ENCODE measurements at regions not wholly inside any gene's neighbourhood (a gene's known extent, or its start where the extent isn't known, plus 50 kb on each side); places are given as distances from the start of the nearest gene placed in this dataset.
A peak's percentile ranks its signal among the peaks of the same experiment; 100 is the strongest.

- Histone ChIP-seq H3K36me3 (ENCODE audit: control insufficient read depth in 2 of 2, insufficient read depth in 2 of 2, low read length in 2 of 2) (no peaks in the 10 kb centered on the region), H3K9me3 (ENCODE audit: control insufficient read depth in 2 of 2, low read length in 2 of 2) (no peaks in the 10 kb centered on the region), H3K27me3 (ENCODE audit: control insufficient read depth in 2 of 2, insufficient read depth in 2 of 2, low read length in 2 of 2) (no peaks in the 10 kb centered on the region), H3K4me3 (ENCODE audit: low read length in 2 of 2) (no peak overlapping the region), H3K27ac (ENCODE audit: low read depth in 2 of 2, low read length in 2 of 2) (peak overlapping the region in 1 of 2 donors; percentile 88), H3K4me1 (ENCODE audit: control insufficient read depth in 2 of 2, insufficient read depth in 2 of 2, low read length in 2 of 2) (peaks cover 15 to 25% of the 10 kb centered on the region in 2 donors), H3K9ac (ENCODE audit: low read depth in 1 of 2, low read length in 2 of 2) (no peak overlapping the region)
Observed at GRCh38 chr5:81849770-81850367, 99.0 kb upstream of the SSBP2 start.

- H3K4me1 ChIP-seq (ENCODE audit: control insufficient read depth in 2 of 2, insufficient read depth in 2 of 2, low read length in 2 of 2), result peaks cover 15 to 25% of the 10 kb centered on the region in 2 donors
- H3K9me3 ChIP-seq (ENCODE audit: control insufficient read depth in 2 of 2, low read length in 2 of 2), result no peaks in the 10 kb centered on the region
- H3K27me3 ChIP-seq (ENCODE audit: control insufficient read depth in 2 of 2, insufficient read depth in 2 of 2, low read length in 2 of 2), result no peaks in the 10 kb centered on the region
- H3K4me3 ChIP-seq (ENCODE audit: low read length in 2 of 2), result peak overlapping the region in 1 of 2 donors; percentile 35
- no peaks in the 10 kb centered on the region for H3K36me3 ChIP-seq (ENCODE audit: control insufficient read depth in 2 of 2, insufficient read depth in 2 of 2, low read length in 2 of 2)
- H3K9ac ChIP-seq (ENCODE audit: low read depth in 1 of 2, low read length in 2 of 2), result no peak overlapping the region
- H3K27ac ChIP-seq (ENCODE audit: low read depth in 2 of 2, low read length in 2 of 2), result no peak overlapping the region
Observed at GRCh38 chr5:81848362-81848880, 97.5 kb upstream of the SSBP2 start.

- Histone ChIP-seq H3K4me3 (ENCODE audit: low read length in 2 of 2) (no peak overlapping the region), H3K9ac (ENCODE audit: low read depth in 1 of 2, low read length in 2 of 2) (no peak overlapping the region), H3K4me1 (ENCODE audit: control insufficient read depth in 2 of 2, insufficient read depth in 2 of 2, low read length in 2 of 2) (peaks cover 8 to 22% of the 10 kb centered on the region in 2 donors), H3K9me3 (ENCODE audit: control insufficient read depth in 2 of 2, low read length in 2 of 2) (no peaks in the 10 kb centered on the region), H3K27ac (ENCODE audit: low read depth in 2 of 2, low read length in 2 of 2) (no peak overlapping the region), H3K36me3 (ENCODE audit: control insufficient read depth in 2 of 2, insufficient read depth in 2 of 2, low read length in 2 of 2) (no peaks in the 10 kb centered on the region), H3K27me3 (ENCODE audit: control insufficient read depth in 2 of 2, insufficient read depth in 2 of 2, low read length in 2 of 2) (no peaks in the 10 kb centered on the region)
Observed at GRCh38 chr5:81846301-81846700, 95.4 kb upstream of the SSBP2 start.

GRCh38 chr5:81843845-81844244 is 92.9 kb upstream of the SSBP2 start:
- Histone ChIP-seq H3K4me3 (ENCODE audit: low read length in 2 of 2) (no peak overlapping the region), H3K4me1 (ENCODE audit: control insufficient read depth in 2 of 2, insufficient read depth in 2 of 2, low read length in 2 of 2) (peaks cover 0 to 5% of the 10 kb centered on the region in 2 donors), H3K9me3 (ENCODE audit: control insufficient read depth in 2 of 2, low read length in 2 of 2) (no peaks in the 10 kb centered on the region), H3K36me3 (ENCODE audit: control insufficient read depth in 2 of 2, insufficient read depth in 2 of 2, low read length in 2 of 2) (no peaks in the 10 kb centered on the region), H3K27me3 (ENCODE audit: control insufficient read depth in 2 of 2, insufficient read depth in 2 of 2, low read length in 2 of 2) (no peaks in the 10 kb centered on the region), H3K9ac (ENCODE audit: low read depth in 1 of 2, low read length in 2 of 2) (no peak overlapping the region), H3K27ac (ENCODE audit: low read depth in 2 of 2, low read length in 2 of 2) (no peak overlapping the region)

- no peaks in the 10 kb centered on the region for H3K27me3 ChIP-seq (ENCODE audit: control insufficient read depth in 2 of 2, insufficient read depth in 2 of 2, low read length in 2 of 2)
- H3K9me3 ChIP-seq (ENCODE audit: control insufficient read depth in 2 of 2, low read length in 2 of 2), result no peaks in the 10 kb centered on the region
- H3K27ac ChIP-seq (ENCODE audit: low read depth in 2 of 2, low read length in 2 of 2), result no peak overlapping the region
- H3K9ac ChIP-seq (ENCODE audit: low read depth in 1 of 2, low read length in 2 of 2), result no peak overlapping the region
- no peaks in the 10 kb centered on the region for H3K4me1 ChIP-seq (ENCODE audit: control insufficient read depth in 2 of 2, insufficient read depth in 2 of 2, low read length in 2 of 2)
- H3K4me3 ChIP-seq (ENCODE audit: low read length in 2 of 2), result no peak overlapping the region
- no peaks in the 10 kb centered on the region for H3K36me3 ChIP-seq (ENCODE audit: control insufficient read depth in 2 of 2, insufficient read depth in 2 of 2, low read length in 2 of 2)
Observed at GRCh38 chr5:81842795-81843398, 92.0 kb upstream of the SSBP2 start.

- Histone ChIP-seq H3K4me1 (ENCODE audit: control insufficient read depth in 2 of 2, insufficient read depth in 2 of 2, low read length in 2 of 2) (no peaks in the 10 kb centered on the region), H3K27ac (ENCODE audit: low read depth in 2 of 2, low read length in 2 of 2) (no peak overlapping the region), H3K9ac (ENCODE audit: low read depth in 1 of 2, low read length in 2 of 2) (no peak overlapping the region), H3K9me3 (ENCODE audit: control insufficient read depth in 2 of 2, low read length in 2 of 2) (no peaks in the 10 kb centered on the region), H3K27me3 (ENCODE audit: control insufficient read depth in 2 of 2, insufficient read depth in 2 of 2, low read length in 2 of 2) (no peaks in the 10 kb centered on the region), H3K4me3 (ENCODE audit: low read length in 2 of 2) (no peak overlapping the region), H3K36me3 (ENCODE audit: control insufficient read depth in 2 of 2, insufficient read depth in 2 of 2, low read length in 2 of 2) (no peaks in the 10 kb centered on the region)
Observed at GRCh38 chr5:81839034-81839433, 88.1 kb upstream of the SSBP2 start.

- Histone ChIP-seq H3K27ac (ENCODE audit: low read depth in 2 of 2, low read length in 2 of 2) (no peak overlapping the region), H3K27me3 (ENCODE audit: control insufficient read depth in 2 of 2, insufficient read depth in 2 of 2, low read length in 2 of 2) (no peaks in the 10 kb centered on the region), H3K9ac (ENCODE audit: low read depth in 1 of 2, low read length in 2 of 2) (no peak overlapping the region), H3K36me3 (ENCODE audit: control insufficient read depth in 2 of 2, insufficient read depth in 2 of 2, low read length in 2 of 2) (no peaks in the 10 kb centered on the region), H3K9me3 (ENCODE audit: control insufficient read depth in 2 of 2, low read length in 2 of 2) (no peaks in the 10 kb centered on the region), H3K4me3 (ENCODE audit: low read length in 2 of 2) (no peak overlapping the region), H3K4me1 (ENCODE audit: control insufficient read depth in 2 of 2, insufficient read depth in 2 of 2, low read length in 2 of 2) (no peaks in the 10 kb centered on the region)
Observed at GRCh38 chr5:81838307-81838906, 87.5 kb upstream of the SSBP2 start.

GRCh38 chr5:81837667-81838306 is 86.9 kb upstream of the SSBP2 start:
- no peaks in the 10 kb centered on the region for H3K36me3 ChIP-seq (ENCODE audit: control insufficient read depth in 2 of 2, insufficient read depth in 2 of 2, low read length in 2 of 2)
- H3K9ac ChIP-seq (ENCODE audit: low read depth in 1 of 2, low read length in 2 of 2), result no peak overlapping the region
- no peak overlapping the region for H3K27ac ChIP-seq (ENCODE audit: low read depth in 2 of 2, low read length in 2 of 2)
- no peaks in the 10 kb centered on the region for H3K4me1 ChIP-seq (ENCODE audit: control insufficient read depth in 2 of 2, insufficient read depth in 2 of 2, low read length in 2 of 2)
- no peak overlapping the region for H3K4me3 ChIP-seq (ENCODE audit: low read length in 2 of 2)
- no peaks in the 10 kb centered on the region for H3K9me3 ChIP-seq (ENCODE audit: control insufficient read depth in 2 of 2, low read length in 2 of 2)
- H3K27me3 ChIP-seq (ENCODE audit: control insufficient read depth in 2 of 2, insufficient read depth in 2 of 2, low read length in 2 of 2), result no peaks in the 10 kb centered on the region

- Histone ChIP-seq H3K9me3 (ENCODE audit: control insufficient read depth in 2 of 2, low read length in 2 of 2) (no peaks in the 10 kb centered on the region), H3K4me3 (ENCODE audit: low read length in 2 of 2) (no peak overlapping the region), H3K27ac (ENCODE audit: low read depth in 2 of 2, low read length in 2 of 2) (no peak overlapping the region), H3K4me1 (ENCODE audit: control insufficient read depth in 2 of 2, insufficient read depth in 2 of 2, low read length in 2 of 2) (no peaks in the 10 kb centered on the region), H3K9ac (ENCODE audit: low read depth in 1 of 2, low read length in 2 of 2) (no peak overlapping the region), H3K36me3 (ENCODE audit: control insufficient read depth in 2 of 2, insufficient read depth in 2 of 2, low read length in 2 of 2) (no peaks in the 10 kb centered on the region), H3K27me3 (ENCODE audit: control insufficient read depth in 2 of 2, insufficient read depth in 2 of 2, low read length in 2 of 2) (no peaks in the 10 kb centered on the region)
Observed at GRCh38 chr5:81835814-81836367, 85.0 kb upstream of the SSBP2 start.
